ENCODE measurements at regions not wholly inside any gene's neighbourhood (a gene's known extent, or its start where the extent isn't known, plus 50 kb on each side); places are given as distances from the start of the nearest gene placed in this dataset.

- no peak for TF ChIP-seq EZH2 (IDR thresholded peaks at IDR 0.05; ENCODE audit: borderline replicate concordance, low read length)
- no peak for TF ChIP-seq CTCF (conservative IDR thresholded peaks at IDR 0.05 in 1 of 2, IDR thresholded peaks at IDR 0.05 in 1 of 2; ENCODE audit: extremely low read depth in 1 of 2, insufficient read depth in 1 of 2, low read depth in 1 of 2, low read length in 2 of 2)
These were observed 326.4 kb upstream of the ZMIZ1 start for GRCh38 chr10:78742406-78742729.

Data from mammary epithelial cell (primary cell).